ENCODE measurements at regions not wholly inside any gene's neighbourhood (a gene's known extent, or its start where the extent isn't known, plus 50 kb on each side); places are given as distances from the start of the nearest gene placed in this dataset.
"Not testable (repeated sequence)": the region's sequence is repeated elsewhere in the genome, so short reads cannot be mapped to it uniquely, and the experiment has no call there.

DNA sequence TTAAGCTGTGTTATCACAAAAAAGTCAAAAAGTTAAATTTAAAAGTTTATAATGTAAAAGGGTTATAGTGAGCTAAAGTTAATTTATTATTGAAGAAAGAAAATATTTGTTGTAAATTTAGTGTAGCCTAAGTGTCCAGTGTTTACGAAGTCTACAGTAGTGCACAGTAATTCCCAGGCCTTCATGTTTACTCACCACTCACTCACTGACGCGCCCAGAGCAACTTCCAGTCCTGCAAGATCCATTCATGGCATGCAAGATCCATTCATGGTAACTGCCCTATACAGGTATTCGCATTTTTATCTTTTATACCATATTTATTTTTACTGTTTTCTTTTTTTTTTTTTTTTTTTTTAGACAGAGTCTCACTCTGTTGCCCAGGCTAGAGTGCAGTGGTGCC, 69.5 kb downstream of the TPRA1 start:
- DNase-seq: no peak

DNA sequence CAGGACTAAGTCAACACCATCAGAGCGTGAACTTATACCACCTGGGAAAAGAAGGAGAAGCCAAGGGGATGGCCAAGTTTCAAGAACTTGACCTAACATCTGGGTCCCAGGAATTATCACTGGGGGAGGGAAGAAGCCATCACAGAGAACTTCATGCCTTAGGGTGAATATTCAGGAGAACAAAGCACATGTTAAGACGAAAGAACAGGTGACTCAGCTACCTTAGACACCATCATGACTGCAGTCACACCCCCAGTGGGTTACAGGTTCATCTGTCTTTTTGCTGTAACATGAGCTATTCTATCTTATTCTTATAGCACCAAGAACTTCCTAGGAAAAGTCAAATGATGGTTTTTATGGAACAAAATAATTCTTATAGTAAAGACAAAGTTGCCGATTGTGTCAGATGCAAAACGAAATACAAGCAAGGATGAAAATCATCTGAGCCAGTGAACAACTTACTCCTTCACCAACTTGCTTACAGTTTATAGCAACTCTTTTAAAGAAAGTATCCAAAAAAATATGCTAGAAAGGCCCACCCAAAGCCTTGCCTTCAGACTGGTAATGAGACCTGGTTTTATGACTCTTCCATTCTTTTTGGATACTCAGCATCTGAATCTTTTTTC, 72.0 kb downstream of the TPRA1 start:
- no peak for DNase-seq

DNA sequence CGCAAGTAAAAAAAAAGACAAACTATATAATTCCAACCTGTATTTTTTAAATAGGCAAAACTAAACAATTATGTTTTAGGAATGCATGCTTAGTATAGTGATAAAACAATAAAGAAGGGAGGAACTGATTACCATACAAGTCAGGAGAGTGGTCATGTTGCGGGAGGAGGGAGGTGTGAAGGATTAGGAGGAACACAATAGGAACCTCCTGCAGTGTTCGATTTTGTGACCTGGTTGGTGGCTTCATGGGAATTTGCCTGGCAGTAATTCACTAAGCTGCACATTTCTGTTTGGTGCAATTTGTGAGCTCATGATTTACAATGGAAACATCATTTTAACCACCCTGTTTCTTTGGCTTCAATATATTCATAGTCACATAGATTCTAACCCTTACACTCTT, 78.3 kb downstream of the TPRA1 start:
- DNase-seq: no peak

- no peak for DNase-seq
Measured at GRCh38 chr3:127501177-127501576, 89.4 kb downstream of the TPRA1 start.

DNA sequence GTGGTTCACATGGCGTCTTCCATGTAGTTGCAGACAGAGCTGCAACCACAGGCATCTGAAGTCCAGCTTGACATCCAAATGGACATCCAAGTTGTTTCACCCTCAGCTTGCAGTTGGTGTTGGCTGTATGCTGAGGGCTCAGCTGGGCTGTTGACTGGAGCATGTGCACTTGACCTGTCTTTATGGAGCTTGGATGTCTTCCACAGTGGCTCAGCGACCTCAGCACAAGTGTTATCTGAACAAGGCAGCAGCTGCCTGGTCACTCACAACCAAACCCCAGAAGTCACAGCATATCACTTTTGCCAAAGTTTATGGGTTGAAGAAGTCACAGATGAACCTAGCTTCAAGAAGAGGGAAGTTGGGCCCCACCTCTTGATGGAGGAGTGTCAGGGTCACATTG, 92.9 kb downstream of the TPRA1 start:
- no peak for DNase-seq

DNA sequence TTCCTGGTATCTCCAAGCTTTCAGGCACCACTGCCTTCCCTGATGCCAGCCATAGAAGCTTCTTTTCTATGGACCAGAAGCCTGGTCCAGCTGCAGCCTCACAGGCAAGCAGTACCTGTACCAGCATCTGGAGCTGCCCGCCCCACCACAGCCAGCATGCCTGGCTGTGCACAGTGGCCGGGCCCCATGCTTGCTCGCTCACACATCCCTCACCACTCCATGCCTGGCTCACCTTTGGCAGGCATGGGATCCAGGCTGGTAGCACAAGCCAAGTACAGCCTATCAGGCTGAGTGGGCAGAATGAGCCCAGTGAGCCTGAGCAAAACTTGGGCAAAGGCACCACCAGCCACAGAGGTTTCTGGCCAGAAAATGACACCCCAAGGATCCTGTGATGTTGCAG, 93.4 kb downstream of the TPRA1 start:
- no peak for DNase-seq

- DNase-seq: no peak
Measured at GRCh38 chr3:127495821-127496655, 94.5 kb downstream of the TPRA1 start.

DNA sequence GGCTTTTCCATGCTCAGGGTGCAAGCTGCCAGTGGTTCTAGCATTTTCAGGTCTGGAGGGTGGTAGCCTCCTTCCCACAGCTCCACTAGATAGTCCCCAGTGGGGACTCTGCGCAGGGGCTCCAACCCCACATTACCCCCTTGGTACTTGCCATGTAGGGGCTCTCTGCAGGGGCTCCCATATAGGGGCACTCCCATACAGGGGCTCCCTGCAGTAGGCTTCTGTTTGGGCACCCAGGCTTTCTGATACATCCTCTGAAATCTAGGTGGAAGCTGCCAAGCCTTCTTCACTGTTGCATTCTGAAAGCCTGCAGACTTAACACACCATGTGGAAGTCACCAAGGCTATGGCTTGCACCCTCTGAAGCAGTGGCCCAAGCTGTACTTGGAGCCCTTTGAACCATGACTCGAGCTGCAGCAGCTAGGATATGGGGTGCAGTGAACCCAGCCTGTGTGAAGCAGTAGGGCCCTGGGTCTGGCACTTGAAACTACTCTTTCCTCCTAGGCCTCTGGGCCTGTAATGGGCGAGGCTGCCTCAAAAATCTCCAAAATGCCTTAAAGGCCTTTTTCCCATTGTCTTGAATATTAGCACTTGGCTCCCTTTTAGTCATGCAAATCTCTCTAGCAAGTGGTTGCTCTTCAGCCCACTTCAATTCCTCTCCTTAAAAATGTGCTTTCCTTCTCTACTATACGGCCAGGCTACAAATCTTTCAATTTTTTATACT, 96.4 kb downstream of the TPRA1 start:
- no peak for DNase-seq

DNA sequence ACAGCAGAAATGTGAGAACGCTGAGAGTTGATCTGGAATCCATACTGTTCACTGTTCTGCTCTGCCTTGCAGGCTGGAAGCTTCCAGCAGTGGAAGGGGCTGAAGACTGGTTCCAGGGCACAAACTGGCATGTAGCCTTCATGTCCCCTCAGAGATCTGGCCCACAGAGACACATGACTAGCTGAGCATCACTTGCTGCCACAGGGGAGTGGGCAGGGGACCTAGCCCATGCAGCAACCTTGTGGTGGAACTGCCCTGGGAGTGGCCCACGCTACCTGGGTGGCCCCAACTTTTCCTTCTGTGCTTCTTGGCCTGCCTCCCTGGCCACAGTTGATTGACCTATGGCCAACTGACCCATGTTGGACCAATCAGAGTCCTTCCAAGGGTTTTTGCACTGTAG, 98.1 kb downstream of the TPRA1 start:
- DNase-seq: no peak

DNA sequence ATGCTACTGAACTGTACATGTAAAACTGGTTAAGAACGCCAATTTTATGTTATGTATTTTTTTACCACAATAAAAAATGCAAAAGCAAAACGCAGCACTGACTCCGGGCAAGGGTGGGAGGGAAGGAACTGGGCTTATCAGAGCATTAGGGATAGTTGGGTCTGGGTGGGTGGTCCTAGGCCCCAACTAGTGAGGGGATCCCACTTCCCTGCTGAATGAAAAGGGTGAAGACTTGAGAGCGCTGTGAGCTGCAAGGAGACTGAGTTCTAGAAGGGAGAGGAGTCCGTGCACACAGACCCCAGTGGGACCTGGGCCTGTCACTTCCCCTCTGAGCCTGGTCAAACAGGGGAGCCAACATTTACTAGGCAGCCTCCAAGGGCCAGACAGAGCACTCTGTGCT, 98.6 kb downstream of the TPRA1 start:
- DNase-seq: no peak

GRCh38 chr3:127491323-127491722, 99.2 kb downstream of the TPRA1 start:
- DNase-seq: no peak

DNA sequence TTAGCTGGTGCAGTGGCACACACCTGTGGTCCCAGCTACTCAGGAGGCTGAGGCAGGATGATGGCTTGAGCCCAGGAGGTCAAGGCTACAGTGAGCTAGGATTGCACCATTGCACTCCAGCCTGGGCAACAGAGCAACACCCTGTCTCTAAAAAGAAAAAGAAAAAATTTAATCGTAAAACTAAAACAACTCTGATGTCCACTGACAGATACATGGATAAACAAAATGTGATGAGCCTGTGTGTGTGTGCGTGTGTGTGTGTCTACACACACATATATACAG, 99.6 kb downstream of the TPRA1 start:
- DNase-seq: not testable (repeated sequence)

- no peak for DNase-seq
Measured at GRCh38 chr3:127490271-127491023, 100.1 kb downstream of the TPRA1 start.

- DNase-seq: no peak
Measured at GRCh38 chr3:127489357-127489756, 101.2 kb downstream of the TPRA1 start.

DNA sequence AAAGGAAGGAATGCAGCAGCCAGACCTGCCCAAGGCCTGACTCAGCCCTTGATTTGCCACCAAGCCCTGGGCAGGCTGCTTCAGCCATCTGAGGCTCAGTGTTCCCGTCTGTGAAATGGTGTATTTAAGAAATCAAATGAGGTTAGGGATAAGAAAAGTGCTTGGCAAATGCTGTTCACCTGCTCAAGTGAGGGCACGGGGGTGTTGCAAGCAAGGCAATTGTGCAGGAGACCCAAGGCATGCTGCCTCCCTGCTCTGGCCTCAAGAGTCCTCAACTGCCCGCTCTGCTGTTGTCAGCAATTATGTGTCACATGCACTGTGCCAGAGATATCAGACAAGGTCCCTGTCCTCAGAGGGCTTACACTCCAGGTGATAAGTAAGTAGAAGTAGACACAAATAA, 101.8 kb downstream of the TPRA1 start:
- no peak for DNase-seq

- DNase-seq: no peak
Measured at GRCh38 chr3:127488141-127488672, 102.3 kb downstream of the TPRA1 start.

DNA sequence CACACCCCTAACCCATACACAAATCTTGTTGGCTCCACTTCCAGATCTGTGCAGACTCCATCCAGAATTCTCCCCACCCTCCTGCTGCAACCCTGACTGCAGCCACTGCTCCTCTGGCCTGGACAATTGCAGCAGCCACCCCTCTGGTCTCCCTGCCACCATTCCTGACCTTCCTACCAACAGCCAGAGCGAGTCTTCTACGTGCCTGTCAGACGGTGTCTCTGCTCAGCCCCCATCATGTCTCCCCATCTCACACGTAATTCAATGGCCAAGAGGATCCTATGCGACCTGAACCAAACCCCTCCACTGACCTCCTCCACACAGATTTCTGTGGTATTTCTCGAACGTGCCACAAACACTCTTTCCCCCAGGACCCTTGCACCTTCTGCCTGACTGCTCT, 103.3 kb downstream of the TPRA1 start:
- DNase-seq: no peak

GRCh38 chr3:127486321-127486944, 104.1 kb downstream of the TPRA1 start:
- DNase-seq: no peak

- DNase-seq: no peak
Measured at GRCh38 chr3:127485396-127486170, 105.0 kb downstream of the TPRA1 start.

DNA sequence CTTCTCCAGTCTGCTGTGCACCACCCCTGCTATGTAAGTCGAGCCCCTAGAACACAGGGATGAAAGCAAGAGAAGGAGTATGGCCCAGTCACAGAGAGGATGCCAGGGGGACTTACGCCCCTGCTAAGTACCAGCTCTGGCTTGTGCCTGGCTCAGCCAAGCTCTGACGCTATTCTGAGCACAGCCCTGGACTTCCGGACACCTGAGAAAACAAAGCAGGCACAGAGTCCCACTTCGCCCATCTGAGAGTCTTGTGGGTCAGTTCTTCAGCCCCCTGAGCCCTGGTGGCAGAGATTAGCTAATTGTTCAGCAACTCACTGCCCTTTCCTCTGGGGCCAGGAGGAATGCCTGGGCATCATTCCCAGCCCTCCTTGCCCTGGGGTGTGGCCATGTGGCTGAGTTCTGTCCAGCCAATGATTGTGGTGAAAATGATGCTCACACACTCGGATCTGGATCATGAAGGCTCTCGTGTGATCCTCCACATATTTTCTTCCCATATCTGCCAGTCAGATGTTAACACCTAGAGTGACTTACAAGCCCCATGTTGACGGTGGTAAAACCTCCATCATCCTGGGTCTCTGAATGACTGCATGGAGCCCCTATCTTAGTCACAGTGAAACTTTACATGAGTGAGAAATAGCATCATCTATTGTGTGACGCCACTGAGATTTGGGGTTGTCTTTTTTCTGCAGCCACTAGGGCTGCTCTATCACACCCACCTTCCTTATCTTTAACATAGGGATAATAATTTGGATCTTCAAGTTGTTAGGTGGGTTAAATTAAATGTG, 105.7 kb downstream of the TPRA1 start:
- no peak for DNase-seq

Measured in activated CD4-positive, alpha-beta T cell treated with anti-CD3 and anti-CD28 coated beads for 4 hours (primary cell).